Neuronal stem cell (in vitro differentiated cells): ENCODE measurements at regions not wholly inside any gene's neighbourhood (a gene's known extent, or its start where the extent isn't known, plus 50 kb on each side); places are given as distances from the start of the nearest gene placed in this dataset.
A peak's percentile ranks its signal among the peaks of the same experiment; 100 is the strongest.

ENCODE experiments used
- DNase-seq: peaks from one replicate; pipeline ENCODE4 v3.0.0-alpha.2; 2013; ENCODE audit warnings: low spot score
- H2AFZ ChIP-seq: one replicate; pipeline ENCODE4 v1.6.1; 2013; ENCODE audit warnings: mild to moderate bottlenecking, low read length, inconsistent platforms
- H2AK5ac ChIP-seq: 2 replicates; pipeline ENCODE4 v1.6.1; 2013; ENCODE audit warnings: low read depth, mild to moderate bottlenecking, inconsistent platforms, low read length, moderate library complexity, mixed read lengths
- H2BK120ac ChIP-seq: 2 replicates; pipeline ENCODE4 v1.6.1; 2013; ENCODE audit warnings: low read depth, mild to moderate bottlenecking, inconsistent platforms, low read length, moderate library complexity, mixed read lengths
- H2BK12ac ChIP-seq: one replicate; pipeline ENCODE4 v1.6.1; 2013; ENCODE audit warnings: low read length, inconsistent platforms
- H2BK15ac ChIP-seq: 2 replicates; pipeline ENCODE4 v1.6.1; 2013; ENCODE audit warnings: mild to moderate bottlenecking, low read length, inconsistent platforms, mixed read lengths
- H2BK5ac ChIP-seq: one replicate; pipeline ENCODE4 v1.6.1; 2013; ENCODE audit warnings: inconsistent platforms, mild to moderate bottlenecking, low read length, moderate library complexity
- H3K14ac ChIP-seq: one replicate; pipeline ENCODE4 v1.6.1; 2013; ENCODE audit warnings: low read length, inconsistent platforms
- H3K18ac ChIP-seq: 2 replicates; pipeline ENCODE4 v1.6.1; 2013; ENCODE audit warnings: low read length, inconsistent platforms
- H3K23ac ChIP-seq: 2 replicates; pipeline ENCODE4 v1.6.1; 2013; ENCODE audit warnings: low read depth, mild to moderate bottlenecking, mixed read lengths, low read length, inconsistent platforms; ENCODE audit not compliant: poor library complexity
- H3K27ac ChIP-seq: replicated peaks from 3 replicates; pipeline ENCODE4 v1.5.1; 2013; ENCODE audit warnings: low read length, inconsistent platforms
- H3K27me3 ChIP-seq, 3 experiments: 2 replicates each; pipeline ENCODE4 v1.6.1; 2013; ENCODE audit warnings: low read length in 3 of 3, mild to moderate bottlenecking in 2 of 3, inconsistent platforms in 1 of 3, low read depth in 1 of 3, mixed read lengths in 1 of 3, moderate library complexity in 1 of 3; ENCODE audit not compliant: control insufficient read depth in 3 of 3, insufficient read depth in 3 of 3
- H3K36me3 ChIP-seq, 2 donors: replicated peaks in 1 of 2; 2 replicates each; pipeline ENCODE4 v1.6.1; 2013; ENCODE audit warnings: low read length in 2 of 2; ENCODE audit not compliant: control insufficient read depth in 2 of 2, insufficient read depth in 2 of 2
- H3K4ac ChIP-seq: 2 replicates; pipeline ENCODE4 v1.6.1; 2013; ENCODE audit warnings: inconsistent platforms, mild to moderate bottlenecking, low read length, moderate library complexity
- H3K4me1 ChIP-seq, 2 donors: 1 replicate in 1 of 2; 2 replicates in 1 of 2; pipeline ENCODE4 v1.6.1; 2013; ENCODE audit warnings: low read length in 2 of 2, low read depth in 1 of 2; ENCODE audit not compliant: control insufficient read depth in 2 of 2, insufficient read depth in 1 of 2
- H3K4me2 ChIP-seq: one replicate; pipeline ENCODE4 v1.6.1; 2013; ENCODE audit warnings: mild to moderate bottlenecking, low read length, inconsistent platforms; ENCODE audit not compliant: insufficient read depth, poor library complexity, severe bottlenecking
- H3K4me3 ChIP-seq, 2 donors: 2 replicates each; pipeline ENCODE4 v1.5.1; 2013; ENCODE audit warnings: low read length in 2 of 2, mild to moderate bottlenecking in 2 of 2, inconsistent platforms in 1 of 2, moderate library complexity in 1 of 2
- H3K79me1 ChIP-seq: one replicate; pipeline ENCODE4 v1.6.1; 2013; ENCODE audit warnings: low read depth, mild to moderate bottlenecking, inconsistent platforms, low read length, moderate library complexity
- H3K9ac ChIP-seq: one replicate; pipeline ENCODE4 v1.6.1; 2013; ENCODE audit warnings: mild to moderate bottlenecking, low read depth, low read length, inconsistent platforms; ENCODE audit not compliant: poor library complexity
- H3K9me3 ChIP-seq, 2 donors: replicated peaks in 1 of 2; 2 replicates each; pipeline versions ENCODE3 to v1.6.1; 2013; ENCODE audit warnings: low read length in 2 of 2, mild to moderate bottlenecking in 2 of 2, inconsistent platforms in 1 of 2, low read depth in 1 of 2, mixed read lengths in 1 of 2, moderate library complexity in 1 of 2; ENCODE audit not compliant: control insufficient read depth in 2 of 2, insufficient read depth in 1 of 2
- H4K8ac ChIP-seq: one replicate; pipeline ENCODE4 v1.6.1; 2013; ENCODE audit warnings: low read depth, mild to moderate bottlenecking, inconsistent platforms, low read length, moderate library complexity
- H4K91ac ChIP-seq: one replicate; pipeline ENCODE4 v1.6.1; 2013; ENCODE audit warnings: low read length, low read depth, mild to moderate bottlenecking, inconsistent platforms; ENCODE audit not compliant: poor library complexity
- WGBS, 2 donors: extraction: QIAGEN DNeasy Blood & Tissue Kit; methylation state at CpG; one replicate each; pipeline ENCODE4 v1.1.7; 2013; ENCODE audit warnings: missing lambda C conversion rate in 2 of 2, mixed read lengths in 1 of 2; ENCODE audit not compliant: insufficient read length in 2 of 2, insufficient replicate concordance in 1 of 2; ENCODE audit errors: extremely low coverage in 2 of 2; 5-methylcytosine and 5-hydroxymethylcytosine counted together

DNA sequence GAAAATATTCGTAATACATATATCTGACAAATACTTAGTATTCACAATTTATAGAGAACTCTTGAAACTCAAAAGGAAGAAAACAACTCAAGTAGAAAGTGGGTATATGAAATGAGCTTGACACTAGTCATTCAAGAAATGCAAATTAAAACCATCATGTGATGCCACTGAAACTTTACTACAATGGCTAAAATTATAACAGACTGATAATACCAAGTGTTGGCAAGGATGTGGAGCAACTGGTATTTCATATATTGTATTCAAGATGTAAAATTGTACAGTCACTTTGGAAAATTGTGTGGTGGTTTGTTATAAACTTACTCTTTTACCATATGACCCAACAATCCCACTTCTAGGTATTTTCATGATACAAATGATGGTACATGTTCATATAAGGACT, 68.7 kb upstream of the AGTR1 start:
- H3K4me1 ChIP-seq, result no peaks in the 10 kb centered on the region
- H3K27me3 ChIP-seq, result no peaks in the 10 kb centered on the region
- no peak overlapping the region for H3K27ac ChIP-seq
- no peak overlapping the region for H2BK12ac ChIP-seq
- no peak overlapping the region for H4K8ac ChIP-seq
- no CpG with 5 or more reads among the region's 1 CpG for WGBS, 2 donors
- H3K36me3 ChIP-seq, result peaks cover 0 to 2% of the 10 kb centered on the region in 2 donors
- no peak overlapping the region for H4K91ac ChIP-seq
- no peak overlapping the region for H3K14ac ChIP-seq
- H2AFZ ChIP-seq, result no peak overlapping the region
- no peak overlapping the region for H3K18ac ChIP-seq
- no peak overlapping the region for H2BK15ac ChIP-seq
- H3K79me1 ChIP-seq, result no peaks in the 10 kb centered on the region
- no peak overlapping the region for H2BK120ac ChIP-seq
- H3K4ac ChIP-seq, result no peak overlapping the region
- no peak overlapping the region for H3K4me3 ChIP-seq
- no peak for DNase-seq
- no peak overlapping the region for H3K23ac ChIP-seq
- no peaks in the 10 kb centered on the region for H3K9me3 ChIP-seq
- H3K9ac ChIP-seq, result no peak overlapping the region
- H3K4me2 ChIP-seq, result no peak overlapping the region
- H2AK5ac ChIP-seq, result no peak overlapping the region
- H2BK5ac ChIP-seq, result no peak overlapping the region

DNA sequence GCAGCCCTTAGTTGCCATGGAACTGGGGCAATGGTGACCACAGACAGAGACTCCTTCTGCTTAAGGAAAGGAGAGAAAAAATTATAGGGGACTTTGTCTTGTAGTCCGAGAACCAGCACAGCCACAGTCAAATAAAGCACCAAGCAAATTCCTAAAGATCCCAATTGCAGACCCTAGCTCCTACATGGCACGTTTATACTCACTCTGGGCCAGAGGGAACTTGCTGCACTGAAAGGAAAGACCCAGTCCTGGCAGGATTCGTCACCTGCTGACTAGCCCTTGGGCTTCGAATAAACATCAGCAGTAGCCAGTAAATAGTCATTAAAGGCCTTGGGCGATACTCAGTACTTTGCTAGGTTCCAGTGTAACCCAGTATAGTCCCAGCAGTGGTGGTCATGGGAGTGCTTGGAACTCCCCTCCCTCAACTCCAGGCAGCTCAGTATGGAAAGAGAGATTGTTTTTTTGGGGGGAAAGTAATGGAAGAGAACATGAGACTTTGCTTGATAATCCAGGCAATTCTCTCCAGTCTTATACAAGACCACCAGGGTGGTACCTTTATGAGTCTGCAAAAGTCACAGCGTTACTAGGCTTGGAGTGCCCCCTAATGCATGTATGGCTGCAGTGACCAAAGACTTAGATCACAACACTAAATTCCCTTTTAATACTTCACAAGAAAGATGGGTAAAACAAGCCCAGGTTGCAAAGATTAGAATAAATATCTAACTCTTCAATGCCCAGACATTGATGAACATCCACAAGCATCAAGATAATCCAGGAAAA, 66.4 kb upstream of the AGTR1 start:
- Histone ChIP-seq H2BK5ac (no peak overlapping the region), H2BK12ac (no peak overlapping the region), H3K9ac (no peak overlapping the region), H4K8ac (no peak overlapping the region), H4K91ac (no peak overlapping the region), H3K4me2 (peak overlapping the region; percentile 13), H2AK5ac (no peak overlapping the region), H3K4ac (no peak overlapping the region), H2BK120ac (no peak overlapping the region), H3K14ac (no peak overlapping the region), H3K4me3 (no peak overlapping the region), H3K4me1 (no peaks in the 10 kb centered on the region), H3K9me3 (no peaks in the 10 kb centered on the region), H2BK15ac (no peak overlapping the region), H2AFZ (no peak overlapping the region), H3K79me1 (no peaks in the 10 kb centered on the region), H3K23ac (no peak overlapping the region), H3K27me3 (no peaks in the 10 kb centered on the region), H3K18ac (no peak overlapping the region), H3K36me3 (peaks cover 0 to 2% of the 10 kb centered on the region in 2 donors), H3K27ac (no peak overlapping the region)
- peak; percentile 27 for DNase-seq
- WGBS, 2 donors, result no CpG with 5 or more reads among the region's 6 CpGs

DNA sequence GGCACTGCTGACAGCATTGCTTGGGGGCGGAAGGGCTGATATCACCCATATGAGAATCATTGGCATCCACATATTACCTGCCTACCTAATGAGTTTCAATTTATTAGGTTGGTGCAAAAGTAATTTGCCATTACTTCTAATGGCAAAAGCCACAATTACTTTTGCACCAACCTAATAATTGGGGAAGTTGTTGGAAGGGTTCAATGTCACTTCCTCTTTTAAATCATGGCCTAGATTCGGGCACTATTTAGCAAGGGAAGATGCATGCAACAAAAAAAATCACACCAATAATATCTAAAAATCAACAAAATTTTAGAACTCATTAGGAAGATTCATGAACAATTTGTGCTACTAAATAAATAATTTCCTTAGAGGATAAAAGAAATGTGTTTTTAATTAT, 56.0 kb upstream of the AGTR1 start:
- Histone ChIP-seq H3K36me3 (no peaks in the 10 kb centered on the region), H3K9ac (no peak overlapping the region), H3K23ac (no peak overlapping the region), H4K8ac (no peak overlapping the region), H3K4me3 (no peak overlapping the region), H3K27me3 (peaks cover 0 to 2% (median 0%) of the 10 kb centered on the region in 3 experiments), H2BK5ac (no peak overlapping the region), H3K9me3 (no peaks in the 10 kb centered on the region), H2AK5ac (no peak overlapping the region), H3K4ac (no peak overlapping the region), H3K14ac (no peak overlapping the region), H3K4me2 (no peak overlapping the region), H3K4me1 (peaks cover 2 to 4% of the 10 kb centered on the region in 2 donors), H2BK120ac (no peak overlapping the region), H4K91ac (no peak overlapping the region), H2BK15ac (no peak overlapping the region), H3K79me1 (no peaks in the 10 kb centered on the region), H2BK12ac (no peak overlapping the region), H3K27ac (no peak overlapping the region), H2AFZ (no peak overlapping the region), H3K18ac (no peak overlapping the region)
- no peak for DNase-seq
- no CpG with 5 or more reads among the region's 2 CpGs for WGBS, 2 donors

DNA sequence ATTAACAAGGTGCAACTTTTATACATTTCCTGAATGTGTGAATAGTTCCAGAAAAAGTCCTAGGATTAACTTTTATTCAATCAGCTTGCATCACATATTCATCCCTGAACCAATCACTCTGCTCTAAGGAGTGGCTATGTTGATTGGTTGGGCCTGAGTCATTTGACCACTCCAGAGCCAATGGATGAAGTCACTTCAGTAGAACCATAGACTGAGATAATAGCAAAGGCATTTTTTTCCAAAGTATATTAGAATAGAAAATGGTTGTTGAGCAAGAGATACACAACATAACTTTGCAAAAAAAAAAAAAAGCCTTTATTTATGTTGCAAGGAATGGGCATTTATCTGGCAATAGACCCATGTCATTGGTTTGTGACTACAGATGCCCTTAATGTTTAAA, 55.5 kb upstream of the AGTR1 start:
- H3K79me1 ChIP-seq, result no peaks in the 10 kb centered on the region
- H2BK15ac ChIP-seq, result no peak overlapping the region
- no peak overlapping the region for H3K23ac ChIP-seq
- no peak overlapping the region for H2AK5ac ChIP-seq
- H2BK12ac ChIP-seq, result no peak overlapping the region
- H2AFZ ChIP-seq, result no peak overlapping the region
- no peak overlapping the region for H3K4me2 ChIP-seq
- no peak overlapping the region for H3K18ac ChIP-seq
- H3K27me3 ChIP-seq, result peaks cover 0 to 2% (median 0%) of the 10 kb centered on the region in 3 experiments
- H4K91ac ChIP-seq, result no peak overlapping the region
- H3K4me3 ChIP-seq, result no peak overlapping the region
- H2BK120ac ChIP-seq, result no peak overlapping the region
- no peak overlapping the region for H3K14ac ChIP-seq
- H3K4ac ChIP-seq, result no peak overlapping the region
- H3K4me1 ChIP-seq, result peaks cover 2 to 4% of the 10 kb centered on the region in 2 donors
- H3K9ac ChIP-seq, result no peak overlapping the region
- no peak overlapping the region for H4K8ac ChIP-seq
- H3K27ac ChIP-seq, result no peak overlapping the region
- no peaks in the 10 kb centered on the region for H3K9me3 ChIP-seq
- no peaks in the 10 kb centered on the region for H3K36me3 ChIP-seq
- H2BK5ac ChIP-seq, result no peak overlapping the region
- DNase-seq, result no peak
